Panc1 (cell line): ENCODE measurements at regions not wholly inside any gene's neighbourhood (a gene's known extent, or its start where the extent isn't known, plus 50 kb on each side); places are given as distances from the start of the nearest gene placed in this dataset.

ENCODE experiments used
- ATAC-seq: fragments of 200-7000 bp; cut with Tn5 transposase; 2 replicates; pipeline ENCODE4 v1.9.1; 2020; ENCODE audit warnings: mild to moderate bottlenecking, moderate library complexity
- BruUV-seq: library from RNA; stranded (reverse); fragments of 400-500 nt; replicated peaks from 2 replicates; lab custom pipeline; 2021; lab: Mats Ljungman, UMichigan
- CTCF ChIA-PET: fragments of 300-600 bp; sonication (Branson Sonifier 250); formaldehyde crosslinking; loops from one replicate; lab custom pipeline; 2022; ENCODE audit warnings: antibody characterized with exemption; lab: Charles Lee
- POLR2A ChIA-PET: fragments of 300-600 bp; sonication (Branson Sonifier 250); formaldehyde crosslinking; loops from one replicate; lab custom pipeline; 2022; ENCODE audit warnings: antibody characterized with exemption; lab: Charles Lee
- DNase-seq: peaks from one replicate; pipeline ENCODE4 v3.0.0-alpha.2; 2010; ENCODE audit warnings: low read depth, low spot score
- H3K27ac ChIP-seq: 2 replicates; pipeline ENCODE4 v1.5.1; 2011; ENCODE audit warnings: mild to moderate bottlenecking, low read length, inconsistent platforms
- H3K27me3 ChIP-seq: fragments of 200-500 bp; sonication (Bioruptor generic); 2 replicates; pipeline ENCODE4 v1.6.0; 2014; ENCODE audit warnings: low read length, inconsistent platforms; ENCODE audit not compliant: control insufficient read depth, insufficient read depth
- H3K36me3 ChIP-seq: fragments of 200-500 bp; sonication (Bioruptor generic); 2 replicates; pipeline ENCODE4 v1.5.1; 2014; ENCODE audit warnings: inconsistent platforms, mild to moderate bottlenecking, low read length, moderate library complexity; ENCODE audit not compliant: control insufficient read depth, insufficient read depth
- H3K4me1 ChIP-seq: 2 replicates; pipeline ENCODE4 v1.5.1; 2011; ENCODE audit warnings: inconsistent platforms, mild to moderate bottlenecking, low read length, moderate library complexity; ENCODE audit not compliant: control insufficient read depth, insufficient read depth
- H3K4me3 ChIP-seq, 2 experiments: 2 replicates each; pipeline ENCODE4 v1.5.1; 2011 to 2012; ENCODE audit warnings: low read depth in 2 of 2, low read length in 2 of 2, mild to moderate bottlenecking in 2 of 2, inconsistent platforms in 1 of 2, moderate library complexity in 1 of 2
- H3K9me3 ChIP-seq: fragments of 200-500 bp; sonication (Bioruptor generic); 2 replicates; pipeline ENCODE4 v1.5.1; 2014; ENCODE audit warnings: low read depth, mild to moderate bottlenecking, inconsistent platforms, low read length, moderate library complexity; ENCODE audit not compliant: control insufficient read depth, insufficient read depth
- CTCF ChIP-seq: fragments of 450-650 bp; IDR thresholded peaks from 2 replicates; pipeline ENCODE4 v1.5.1; 2017; ENCODE audit warnings: mild to moderate bottlenecking
- POLR2AphosphoS5 ChIP-seq: IDR thresholded peaks from 2 replicates; pipeline ENCODE4 v1.6.1; 2012; ENCODE audit warnings: mild to moderate bottlenecking, low read depth, low read length, moderate library complexity
- REST ChIP-seq, 2 experiments: IDR thresholded peaks; 2 replicates each; pipeline ENCODE4 v1.6.1; 2011 to 2012; ENCODE audit warnings: low read depth in 2 of 2, control low read depth in 1 of 2, low read length in 1 of 2, mild to moderate bottlenecking in 1 of 2, moderate library complexity in 1 of 2; ENCODE audit not compliant: insufficient read depth in 1 of 2
- SIN3A ChIP-seq: IDR thresholded peaks from 2 replicates; pipeline ENCODE4 v1.6.1; 2012; ENCODE audit warnings: low read depth, mild to moderate bottlenecking, low read length, moderate library complexity, borderline replicate concordance; ENCODE audit not compliant: insufficient read depth
- TCF7L2 ChIP-seq: IDR thresholded peaks from 2 replicates; pipeline ENCODE4 v1.6.1; 2011; ENCODE audit warnings: mild to moderate bottlenecking, low read depth, low read length, inconsistent platforms
- in situ Hi-C: cut with HindIII; loops from 2 replicates; pipeline ENCODE4 v1.10.0; 2016; ENCODE audit warnings: low sequenced_read_pairs, low pct_unique_long_range_greater_than_20kb
- intact Hi-C: fragments of 100-400 bp; cut with micrococcal nuclease; formaldehyde crosslinking; loops from one replicate; pipeline ENCODE4 v1.10.0; 2022; ENCODE audit not compliant: unreplicated experiment

- Histone ChIP-seq H3K27me3 (no peaks in the 10 kb centered on the region), H3K27ac (no peak overlapping the region), H3K9me3 (no peaks in the 10 kb centered on the region), H3K36me3 (no peaks in the 10 kb centered on the region), H3K4me3 (no peak overlapping the region), H3K4me1 (no peaks in the 10 kb centered on the region)
- in situ Hi-C loops, result no loop called here
- CTCF ChIA-PET, result no interaction called here
- no TSS peak for BruUV-seq
- POLR2A ChIA-PET, result no interaction called here
- intact Hi-C loops, result no loop called here
- TF ChIP-seq CTCF, result no peak
- TF ChIP-seq POLR2AphosphoS5, result no peak
- TF ChIP-seq REST (IDR thresholded peaks at IDR 0.05; ENCODE audit: insufficient read depth in 1 of 2, low read depth in 2 of 2, low read length in 1 of 2), result no peak
- TF ChIP-seq SIN3A, result no peak
- TF ChIP-seq TCF7L2, result no peak
- no peak for ATAC-seq
- DNase-seq, result no peak
These were observed 143.1 kb upstream of the RREB1 start for GRCh38 chr6:6964675-6965074.

- H3K27ac ChIP-seq, result no peak overlapping the region
- no peaks in the 10 kb centered on the region for H3K36me3 ChIP-seq
- ChIA-PET POLR2A (no interaction called here), CTCF (no interaction called here)
- no peak for DNase-seq
- TF ChIP-seq SIN3A (no peak), CTCF (no peak), REST (IDR thresholded peaks at IDR 0.05; ENCODE audit: insufficient read depth in 1 of 2, low read depth in 2 of 2, low read length in 1 of 2) (no peak), POLR2AphosphoS5 (no peak), TCF7L2 (no peak)
- no peaks in the 10 kb centered on the region for H3K4me1 ChIP-seq
- no TSS peak for BruUV-seq
- in situ Hi-C loops (no loop called here), intact Hi-C loops (no loop called here)
- ATAC-seq, result no peak
- no peaks in the 10 kb centered on the region for H3K27me3 ChIP-seq
- no peaks in the 10 kb centered on the region for H3K9me3 ChIP-seq
- H3K4me3 ChIP-seq, result no peak overlapping the region
These were observed 141.6 kb upstream of the RREB1 start for GRCh38 chr6:6966127-6966526.
